GM23338 (cell line): ENCODE measurements at regions not wholly inside any gene's neighbourhood (a gene's known extent, or its start where the extent isn't known, plus 50 kb on each side); places are given as distances from the start of the nearest gene placed in this dataset.

Source experiments
- ATAC-seq: fragments of 200-7000 bp; cut with Tn5 transposase; 3 replicates; pipeline ENCODE4 v1.9.1; 2020
- DNase-seq: peaks from one replicate; pipeline ENCODE4 v3.0.0-alpha.2; 2015; ENCODE audit warnings: low spot score
- H2AFZ ChIP-seq: fragments of 200-600 bp; sonication (generic); 2 replicates; pipeline ENCODE4 v1.8.0; 2016; ENCODE audit warnings: antibody characterized with exemption, mild to moderate bottlenecking, moderate library complexity
- H3F3A ChIP-seq: fragments of 200-600 bp; sonication (generic); replicated peaks from 2 replicates; pipeline ENCODE4 v1.8.0; 2017; ENCODE audit warnings: antibody characterized with exemption, mixed run types, low read depth
- H3K27ac ChIP-seq: fragments of 200-600 bp; sonication (generic); 2 replicates; pipeline ENCODE4 v1.6.1; 2016; ENCODE audit warnings: low read depth
- H3K27me3 ChIP-seq: fragments of 200-600 bp; sonication (generic); 2 replicates; pipeline ENCODE4 v1.8.0; 2016; ENCODE audit warnings: mild to moderate bottlenecking, mixed run types, moderate library complexity; ENCODE audit not compliant: insufficient read depth
- H3K36me3 ChIP-seq: fragments of 200-600 bp; sonication (generic); 2 replicates; pipeline ENCODE4 v1.8.0; 2016; ENCODE audit warnings: mild to moderate bottlenecking; ENCODE audit not compliant: insufficient read depth
- H3K4me1 ChIP-seq: fragments of 200-600 bp; sonication (generic); 2 replicates; pipeline ENCODE4 v1.8.0; 2016; ENCODE audit warnings: mild to moderate bottlenecking, moderate library complexity; ENCODE audit not compliant: insufficient read depth
- H3K4me2 ChIP-seq: fragments of 200-600 bp; sonication (generic); 2 replicates; pipeline ENCODE4 v1.7.1; 2017; ENCODE audit warnings: mixed run types
- H3K4me3 ChIP-seq: fragments of 200-600 bp; sonication (generic); 2 replicates; pipeline ENCODE4 v1.6.1; 2016; ENCODE audit warnings: mixed run types
- H3K79me2 ChIP-seq: fragments of 200-600 bp; sonication (generic); replicated peaks from 2 replicates; pipeline ENCODE4 v1.8.0; 2017; ENCODE audit warnings: mild to moderate bottlenecking; ENCODE audit not compliant: insufficient read depth
- H3K9me2 ChIP-seq: fragments of 200-600 bp; sonication (generic); 2 replicates; pipeline ENCODE4 v1.8.0; 2017; ENCODE audit not compliant: insufficient read depth
- H4K20me1 ChIP-seq: fragments of 200-600 bp; sonication (generic); replicated peaks from 2 replicates; pipeline ENCODE4 v1.8.0; 2017; ENCODE audit warnings: mild to moderate bottlenecking; ENCODE audit not compliant: insufficient read depth
- H3K27ac Mint-ChIP-seq: 2 replicates; pipeline ENCODE4 v1.8.0; 2020; ENCODE audit warnings: inconsistent platforms, mild to moderate bottlenecking, moderate library complexity, mixed read lengths
- H3K27me3 Mint-ChIP-seq: 3 replicates; pipeline ENCODE4 v1.8.0; 2022; ENCODE audit warnings: low read depth, mild to moderate bottlenecking, moderate library complexity, mixed read lengths, inconsistent platforms; ENCODE audit not compliant: insufficient read depth, poor library complexity
- H3K36me3 Mint-ChIP-seq: 3 replicates; pipeline ENCODE4 v1.8.0; 2021; ENCODE audit warnings: low read depth, mild to moderate bottlenecking, inconsistent platforms, moderate library complexity, mixed read lengths
- H3K4me1 Mint-ChIP-seq: 3 replicates; pipeline ENCODE4 v1.8.0; 2020; ENCODE audit warnings: mild to moderate bottlenecking, inconsistent platforms, mixed read lengths
- H3K4me3 Mint-ChIP-seq: 3 replicates; pipeline ENCODE4 v1.8.0; 2021; ENCODE audit warnings: moderate library complexity, mild to moderate bottlenecking, inconsistent platforms, mixed read lengths
- H3K9me3 Mint-ChIP-seq: 3 replicates; pipeline ENCODE4 v1.8.0; 2020; ENCODE audit warnings: moderate library complexity, mild to moderate bottlenecking, inconsistent platforms, mixed read lengths
- ETS1 ChIP-seq: IDR thresholded peaks from 2 replicates; pipeline ENCODE4 v1.6.1; 2016; ENCODE audit warnings: antibody characterized with exemption
- EZH2phosphoT487 ChIP-seq: fragments of 200-600 bp; sonication (generic); IDR thresholded peaks from one replicate; pipeline ENCODE4 v1.8.1; 2018; ENCODE audit warnings: antibody characterized with exemption; ENCODE audit not compliant: unreplicated experiment
- NANOG ChIP-seq: IDR thresholded peaks from 2 replicates; pipeline ENCODE4 v1.6.1; 2016; ENCODE audit warnings: antibody characterized with exemption, borderline replicate concordance
- ZNF462 ChIP-seq: fragments of 250-450 bp; sonication (Bioruptor Pico); IDR thresholded peaks from 2 replicates; pipeline ENCODE4 v1.5.0; 2020; ENCODE audit warnings: mild to moderate bottlenecking, moderate library complexity

DNA sequence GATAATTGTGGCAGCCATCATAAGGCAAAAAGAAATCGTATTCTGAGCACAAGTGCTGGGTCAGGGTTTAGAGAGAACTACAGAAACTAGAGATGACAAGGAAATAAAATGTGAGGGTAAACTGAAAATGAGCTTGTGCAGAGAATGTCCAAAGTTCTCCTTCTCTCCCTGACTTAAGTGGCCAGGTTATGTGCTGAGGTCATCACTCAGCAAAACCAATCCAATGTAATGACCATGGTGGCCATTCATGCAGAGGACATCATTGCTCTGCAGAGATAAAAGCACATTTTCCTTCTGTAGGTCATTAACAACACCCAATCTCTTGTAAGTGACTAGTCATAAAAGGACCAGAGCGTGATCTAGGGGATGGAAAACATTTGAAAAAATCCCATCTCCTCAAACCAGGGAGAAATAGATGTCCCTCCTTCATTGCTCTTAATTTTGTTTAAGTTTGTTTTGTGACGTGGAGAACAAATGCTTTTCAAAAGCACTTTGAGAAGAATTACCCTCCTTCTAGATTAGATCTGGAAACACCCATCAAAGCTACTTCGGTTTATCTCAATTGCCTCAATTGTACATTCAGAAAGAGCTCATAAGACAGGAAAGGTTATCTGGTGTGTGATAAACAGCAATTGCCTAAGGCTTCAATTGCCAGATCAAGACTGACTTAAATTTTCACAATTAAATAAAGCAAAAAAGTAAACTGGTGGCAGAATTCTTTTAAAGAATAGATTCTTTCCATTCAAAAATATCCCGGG lies 173.4 kb downstream of the SERPINI1 start (continued):
- no peak for TF ChIP-seq ZNF462 (CRISPR knock-in tag)

- Histone ChIP-seq H3K4me1 (peaks cover 10% of the 10 kb centered on the region; the same call in 1 of the 2 replicates), H3K4me2 (no peak overlapping the region), H3K79me2 (no peaks in the 10 kb centered on the region), H3K27me3 (no peaks in the 10 kb centered on the region), H3F3A (no peaks in the 10 kb centered on the region), H2AFZ (no peak overlapping the region), H3K27ac (no peak overlapping the region), H3K9me2 (no peaks in the 10 kb centered on the region), H3K4me3 (no peak overlapping the region), H4K20me1 (no peaks in the 10 kb centered on the region), H3K36me3 (no peaks in the 10 kb centered on the region)
- Mint-ChIP-seq H3K27ac (no peak overlapping the region), H3K4me1 (peaks cover 10% of the 10 kb centered on the region), H3K4me3 (no peak overlapping the region), H3K36me3 (no peaks in the 10 kb centered on the region), H3K9me3 (no peaks in the 10 kb centered on the region; the same call in 2 of the 3 replicates), H3K27me3 (no peaks in the 10 kb centered on the region)
- DNase-seq (no peak), ATAC-seq (no peak)
- TF ChIP-seq NANOG, result no peak
- TF ChIP-seq ZNF462 (CRISPR knock-in tag), result no peak
- TF ChIP-seq EZH2phosphoT487, result no peak
- no peak for TF ChIP-seq ETS1
Measured at GRCh38 chr3:167908221-167908620, 172.7 kb downstream of the SERPINI1 start.
